Keratinocyte (primary cell): ENCODE measurements at regions not wholly inside any gene's neighbourhood (a gene's known extent, or its start where the extent isn't known, plus 50 kb on each side); places are given as distances from the start of the nearest gene placed in this dataset.

Experiments
- DNase-seq: peaks from one replicate; pipeline ENCODE4 v3.0.0-alpha.2; 2011; ENCODE audit warnings: low read depth, missing footprints, low spot score
- FAIRE-seq: peaks from 2 replicates; lab custom pipeline; 2011; peaks lifted over from hg19 to GRCh38; lab: Jason Lieb, UNC
- H2AFZ ChIP-seq: 2 replicates; pipeline ENCODE4 v1.6.0; 2012; ENCODE audit warnings: low read length, control low read depth, inconsistent platforms; ENCODE audit not compliant: control insufficient read depth
- H3K27ac ChIP-seq: 2 replicates; pipeline ENCODE4 v1.5.1; 2011; ENCODE audit warnings: low read length; ENCODE audit not compliant: control insufficient read depth, insufficient read depth
- H3K27me3 ChIP-seq: 3 replicates; pipeline ENCODE4 v1.6.0; 2011; ENCODE audit warnings: low read length; ENCODE audit not compliant: control insufficient read depth, insufficient read depth; ENCODE audit errors: extremely low read depth
- H3K36me3 ChIP-seq, 2 experiments: 2 replicates in 1 of 2; 3 replicates in 1 of 2; pipeline ENCODE4 v1.5.1; 2011; ENCODE audit warnings: low read length in 2 of 2, mild to moderate bottlenecking in 1 of 2; ENCODE audit not compliant: control insufficient read depth in 2 of 2, insufficient read depth in 2 of 2; ENCODE audit errors: extremely low read depth in 1 of 2
- H3K4me1 ChIP-seq: 3 replicates; pipeline ENCODE4 v1.5.1; 2011; ENCODE audit warnings: low read length; ENCODE audit not compliant: control insufficient read depth, insufficient read depth; ENCODE audit errors: extremely low read depth
- H3K4me2 ChIP-seq: 3 replicates; pipeline ENCODE4 v1.6.0; 2011; ENCODE audit warnings: low read depth, low read length; ENCODE audit not compliant: control insufficient read depth, insufficient read depth; ENCODE audit errors: extremely low read depth
- H3K4me3 ChIP-seq, 3 experiments: fragments of 200-600 bp in 1 of 3; sonication (generic) in 1 of 3; 2 replicates in 2 of 3; 3 replicates in 1 of 3; pipeline ENCODE4 v1.5.1; 2011 to 2016; ENCODE audit warnings: low read length in 3 of 3, mild to moderate bottlenecking in 3 of 3, control low read depth in 2 of 3, inconsistent platforms in 1 of 3, low read depth in 1 of 3, mixed read lengths in 1 of 3, mixed run types in 1 of 3, moderate library complexity in 1 of 3; ENCODE audit not compliant: control insufficient read depth in 2 of 3, insufficient read depth in 2 of 3; ENCODE audit errors: extremely low read depth in 1 of 3
- H3K79me2 ChIP-seq: 2 replicates; pipeline ENCODE4 v1.6.0; 2012; ENCODE audit warnings: low read length; ENCODE audit not compliant: control insufficient read depth, insufficient read depth
- H3K9ac ChIP-seq: 3 replicates; pipeline ENCODE4 v1.6.0; 2011; ENCODE audit warnings: low read length; ENCODE audit not compliant: control insufficient read depth, insufficient read depth; ENCODE audit errors: extremely low read depth
- H3K9me1 ChIP-seq: 3 replicates; pipeline ENCODE4 v1.6.0; 2011; ENCODE audit warnings: low read length; ENCODE audit not compliant: control insufficient read depth, insufficient read depth; ENCODE audit errors: extremely low read depth
- H3K9me3 ChIP-seq: 2 replicates; pipeline ENCODE4 v1.5.1; 2012; ENCODE audit warnings: low read depth, low read length; ENCODE audit not compliant: control insufficient read depth
- H4K20me1 ChIP-seq: 3 replicates; pipeline ENCODE4 v1.6.0; 2011; ENCODE audit warnings: low read length; ENCODE audit not compliant: control insufficient read depth, insufficient read depth; ENCODE audit errors: extremely low read depth
- EZH2 ChIP-seq: IDR thresholded peaks from one replicate; pipeline ENCODE4 v1.6.1; 2012; ENCODE audit warnings: inconsistent platforms, mild to moderate bottlenecking, low read length, moderate library complexity
- dilution Hi-C: fragments of 300-500 bp; cut with MboI; formaldehyde crosslinking; loops from one replicate; pipeline ENCODE4 v1.7.0; 2020; ENCODE audit warnings: low sequenced_read_pairs; ENCODE audit not compliant: extremely low pct_ligation_motif_present
- TF ChIP-seq, protein P1 (sequence below), 3 experiments: IDR thresholded peaks in 1 of 3; conservative IDR thresholded peaks in 1 of 3; optimal IDR thresholded peaks in 1 of 3; 2 replicates in 2 of 3; 3 replicates in 1 of 3; pipeline versions ENCODE3 to v1.5.1; 2011; ENCODE audit warnings: low read length in 3 of 3, mild to moderate bottlenecking in 3 of 3, moderate library complexity in 2 of 3, control low read depth in 1 of 3, inconsistent platforms in 1 of 3; ENCODE audit not compliant: insufficient read depth in 2 of 3; ENCODE audit errors: extremely low read depth in 1 of 3

DNA sequence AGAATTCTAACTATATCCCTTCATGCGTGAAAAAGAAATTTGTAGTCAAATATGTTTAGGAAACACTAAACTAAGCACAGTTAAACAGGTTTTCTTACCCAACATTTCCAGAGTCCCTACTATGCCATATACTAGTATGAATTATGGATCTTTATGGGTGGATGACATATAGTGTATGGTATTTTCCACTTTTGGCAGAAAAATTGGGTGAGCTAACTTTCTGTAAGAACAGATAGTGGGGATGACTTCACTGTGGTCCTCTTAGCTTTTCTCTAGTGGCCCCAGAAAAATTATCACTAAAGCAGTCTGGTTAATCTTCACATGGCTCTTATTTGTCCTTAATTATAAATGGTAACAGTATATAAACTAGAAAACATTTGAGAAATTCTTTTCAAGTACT lies 240.0 kb upstream of the GULP1 start:
- Histone ChIP-seq H3K36me3 (no peaks in the 10 kb centered on the region), H2AFZ (no peak overlapping the region), H3K4me2 (no peak overlapping the region), H3K27ac (no peak overlapping the region), H3K4me3 (no peak overlapping the region), H3K9me1 (no peaks in the 10 kb centered on the region), H3K9ac (no peak overlapping the region), H3K4me1 (no peaks in the 10 kb centered on the region), H3K27me3 (no peaks in the 10 kb centered on the region), H3K79me2 (no peaks in the 10 kb centered on the region), H3K9me3 (no peaks in the 10 kb centered on the region), H4K20me1 (no peaks in the 10 kb centered on the region)
- dilution Hi-C loops: no loop called here
- TF ChIP-seq EZH2: no peak
- TF ChIP-seq, protein P1, sequence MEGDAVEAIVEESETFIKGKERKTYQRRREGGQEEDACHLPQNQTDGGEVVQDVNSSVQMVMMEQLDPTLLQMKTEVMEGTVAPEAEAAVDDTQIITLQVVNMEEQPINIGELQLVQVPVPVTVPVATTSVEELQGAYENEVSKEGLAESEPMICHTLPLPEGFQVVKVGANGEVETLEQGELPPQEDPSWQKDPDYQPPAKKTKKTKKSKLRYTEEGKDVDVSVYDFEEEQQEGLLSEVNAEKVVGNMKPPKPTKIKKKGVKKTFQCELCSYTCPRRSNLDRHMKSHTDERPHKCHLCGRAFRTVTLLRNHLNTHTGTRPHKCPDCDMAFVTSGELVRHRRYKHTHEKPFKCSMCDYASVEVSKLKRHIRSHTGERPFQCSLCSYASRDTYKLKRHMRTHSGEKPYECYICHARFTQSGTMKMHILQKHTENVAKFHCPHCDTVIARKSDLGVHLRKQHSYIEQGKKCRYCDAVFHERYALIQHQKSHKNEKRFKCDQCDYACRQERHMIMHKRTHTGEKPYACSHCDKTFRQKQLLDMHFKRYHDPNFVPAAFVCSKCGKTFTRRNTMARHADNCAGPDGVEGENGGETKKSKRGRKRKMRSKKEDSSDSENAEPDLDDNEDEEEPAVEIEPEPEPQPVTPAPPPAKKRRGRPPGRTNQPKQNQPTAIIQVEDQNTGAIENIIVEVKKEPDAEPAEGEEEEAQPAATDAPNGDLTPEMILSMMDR (optimal IDR thresholded peaks at IDR 0.05 in 1 of 3, IDR thresholded peaks at IDR 0.05 in 1 of 3, conservative IDR thresholded peaks at IDR 0.05 in 1 of 3; ENCODE audit: extremely low read depth in 1 of 3, insufficient read depth in 2 of 3, low read length in 3 of 3): no peak
- no peak for DNase-seq
- no peak for FAIRE-seq

DNA sequence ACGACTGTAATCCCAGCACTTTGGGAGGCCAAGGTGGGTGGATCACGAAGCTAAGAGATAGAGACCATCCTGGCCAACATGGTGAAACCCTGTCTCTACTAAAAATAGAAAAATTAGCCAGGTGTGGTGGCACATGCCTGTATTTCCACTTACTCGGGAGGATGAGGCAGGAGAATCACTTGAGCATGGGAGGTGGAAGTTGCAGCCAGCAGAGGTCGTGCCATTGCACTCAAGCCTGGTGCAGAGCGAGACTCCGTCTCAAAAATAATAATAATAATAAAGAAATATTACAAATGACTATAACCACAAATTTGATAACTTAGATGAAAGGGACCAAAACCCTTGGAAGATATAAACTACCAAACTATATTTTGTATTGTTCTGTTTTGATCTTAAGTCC lies 226.3 kb upstream of the GULP1 start:
- Histone ChIP-seq H3K36me3 (no peaks in the 10 kb centered on the region), H3K9ac (no peak overlapping the region), H2AFZ (no peak overlapping the region), H3K27ac (no peak overlapping the region), H3K4me2 (no peak overlapping the region), H3K9me3 (no peaks in the 10 kb centered on the region), H3K4me1 (no peaks in the 10 kb centered on the region), H3K4me3 (no peak overlapping the region), H3K9me1 (no peaks in the 10 kb centered on the region), H4K20me1 (no peaks in the 10 kb centered on the region), H3K79me2 (no peaks in the 10 kb centered on the region), H3K27me3 (no peaks in the 10 kb centered on the region)
- TF ChIP-seq EZH2: no peak
- TF ChIP-seq, protein P1 (optimal IDR thresholded peaks at IDR 0.05 in 1 of 3, IDR thresholded peaks at IDR 0.05 in 1 of 3, conservative IDR thresholded peaks at IDR 0.05 in 1 of 3; ENCODE audit: extremely low read depth in 1 of 3, insufficient read depth in 2 of 3, low read length in 3 of 3): no peak
- dilution Hi-C loops: no loop called here
- DNase-seq: no peak
- FAIRE-seq: no peak
